Stimulated activated CD4-positive, alpha-beta T cell treated with anti-CD3 and anti-CD28 coated beads, Interleukin-1b, Interleukin-23, amount 100 ng/mL, for 24 hours (primary cell): ENCODE measurements at regions not wholly inside any gene's neighbourhood (a gene's known extent, or its start where the extent isn't known, plus 50 kb on each side); places are given as distances from the start of the nearest gene placed in this dataset.

Experiments used
- DNase-seq, 4 experiments: peaks; one replicate each; pipeline ENCODE4 v3.0.0-alpha.2; 2020; ENCODE audit warnings: low read depth in 4 of 4, low spot score in 1 of 4

DNA sequence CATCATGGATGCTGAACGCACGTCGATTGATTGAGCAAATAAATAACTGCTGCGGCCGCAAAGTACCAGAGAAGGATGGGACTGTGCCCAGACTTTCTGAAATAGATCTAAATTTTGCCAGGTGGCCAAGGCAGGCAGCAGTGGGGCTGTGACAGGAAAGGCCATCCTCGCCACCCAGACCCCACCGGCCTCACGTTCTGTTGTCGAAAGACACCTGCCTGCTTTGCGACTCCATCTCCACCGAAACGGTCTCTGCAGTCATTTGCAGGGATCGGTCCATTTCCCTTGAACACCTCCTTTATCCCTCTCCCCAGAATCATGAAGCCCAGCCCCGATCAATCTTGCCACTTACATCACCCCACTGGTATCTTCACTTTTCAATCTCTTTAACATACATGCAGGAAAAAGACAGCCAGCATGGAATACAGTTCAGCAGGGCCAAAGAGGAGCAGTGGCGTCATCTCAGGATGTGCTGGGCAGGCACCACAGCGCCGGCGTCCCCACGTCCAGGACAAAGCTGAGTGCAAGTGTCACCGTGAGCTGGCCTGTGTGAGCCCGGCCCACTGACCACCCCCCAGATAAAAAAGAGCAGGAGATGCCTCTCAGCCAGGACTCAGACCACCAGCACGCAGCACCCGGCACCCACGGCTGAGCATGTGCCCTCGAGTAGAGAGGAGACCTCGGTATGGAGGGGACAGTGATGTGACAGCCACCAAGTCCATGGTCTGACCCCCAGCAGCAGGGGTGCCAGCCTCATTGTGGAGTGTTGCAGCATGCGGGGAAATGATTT is 610.3 kb downstream of the TBC1D22A start:
- no peak for DNase-seq

DNA sequence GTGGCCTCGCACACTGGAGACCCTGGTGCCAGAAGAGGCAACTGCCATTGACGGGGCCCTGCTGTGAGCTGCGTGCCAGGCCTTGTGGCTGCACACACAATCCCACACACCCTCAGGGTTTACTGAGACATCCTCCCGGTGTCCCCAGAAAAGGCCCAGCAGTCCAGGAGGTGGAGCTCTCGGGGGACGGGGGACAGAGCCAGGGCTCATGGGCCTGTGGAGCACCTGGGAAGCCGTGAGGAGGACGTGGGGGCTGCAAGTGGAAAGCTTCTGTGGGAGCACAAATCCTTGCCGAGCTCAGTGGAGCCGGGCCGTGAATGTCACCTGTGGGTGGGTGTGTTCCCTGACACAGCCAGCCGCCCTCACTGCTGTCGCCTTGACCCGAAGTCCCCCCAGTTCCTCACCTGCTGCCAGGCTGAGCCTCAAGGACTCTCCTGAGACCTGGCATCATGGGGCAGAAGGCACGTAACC is 609.7 kb downstream of the TBC1D22A start:
- DNase-seq: no peak

DNA sequence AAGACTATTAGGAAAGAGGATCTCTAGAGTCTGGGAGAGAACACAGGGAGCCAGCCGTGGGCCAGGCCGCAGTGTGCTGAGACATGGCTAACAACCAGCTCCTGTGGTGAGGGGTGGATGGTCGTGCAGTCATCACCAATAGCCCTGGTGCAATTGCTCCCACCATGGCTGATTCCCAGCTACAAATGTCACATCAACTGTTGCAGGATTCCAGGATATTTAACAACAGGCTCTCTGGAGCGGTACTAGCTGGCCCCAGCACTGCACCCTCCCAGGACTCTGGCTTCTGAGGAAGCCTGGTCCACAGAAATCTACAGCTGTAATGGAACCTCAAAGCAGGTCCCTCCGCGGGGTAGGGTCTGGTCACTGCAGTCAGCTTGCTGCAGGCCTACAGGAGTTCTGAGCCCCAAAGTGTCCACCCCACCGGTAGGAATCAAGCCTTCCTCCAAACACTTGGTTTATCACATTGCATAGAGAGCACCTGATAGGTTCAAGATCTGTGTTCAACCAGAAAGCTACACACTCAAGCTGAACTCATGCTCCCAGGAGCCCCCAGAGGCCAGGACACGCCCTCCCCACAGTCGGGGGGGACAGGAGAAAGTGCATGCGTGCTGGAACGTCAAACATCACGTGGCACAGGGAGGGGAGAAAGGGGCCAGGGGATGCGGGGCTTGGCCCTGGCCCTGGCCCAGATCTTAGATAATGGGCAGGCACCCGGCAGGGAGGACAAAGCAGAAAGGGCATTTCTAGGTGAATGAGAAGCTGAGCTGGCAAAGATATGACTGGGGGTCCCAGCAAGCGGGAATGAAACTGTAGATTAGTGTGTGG is 609.0 kb downstream of the TBC1D22A start:
- DNase-seq: no peak

GRCh38 chr22:47370448-47371262 is 608.2 kb downstream of the TBC1D22A start:
- no peak for DNase-seq

DNA sequence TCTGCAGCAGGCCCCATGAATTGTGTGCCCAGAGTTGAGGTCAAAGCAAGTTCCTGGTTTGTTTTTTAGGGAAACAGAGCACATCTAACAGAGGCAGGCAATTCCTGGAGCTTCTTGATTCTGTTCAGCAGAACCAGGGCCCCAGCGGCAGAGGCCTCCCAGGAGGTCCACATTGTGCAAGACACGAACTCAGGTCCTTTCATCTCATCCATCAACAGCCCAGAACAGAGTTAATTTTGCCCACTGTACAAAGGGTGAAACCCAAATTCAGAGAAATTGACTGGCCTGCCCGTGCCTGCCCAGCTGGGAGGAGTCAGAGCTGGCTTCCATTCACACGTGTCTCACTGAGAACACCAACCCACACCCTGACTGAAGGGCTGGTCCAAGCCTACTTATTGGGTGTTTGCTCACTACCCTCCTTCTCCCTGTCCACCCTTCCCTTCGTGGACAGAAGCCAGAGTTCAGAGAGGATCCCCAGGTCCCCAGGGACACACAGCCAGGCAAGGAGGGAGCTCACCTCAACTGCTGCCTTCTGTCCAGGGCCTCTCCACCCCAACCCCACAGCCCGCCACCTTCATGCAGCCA is 607.1 kb downstream of the TBC1D22A start:
- no peak for DNase-seq

DNA sequence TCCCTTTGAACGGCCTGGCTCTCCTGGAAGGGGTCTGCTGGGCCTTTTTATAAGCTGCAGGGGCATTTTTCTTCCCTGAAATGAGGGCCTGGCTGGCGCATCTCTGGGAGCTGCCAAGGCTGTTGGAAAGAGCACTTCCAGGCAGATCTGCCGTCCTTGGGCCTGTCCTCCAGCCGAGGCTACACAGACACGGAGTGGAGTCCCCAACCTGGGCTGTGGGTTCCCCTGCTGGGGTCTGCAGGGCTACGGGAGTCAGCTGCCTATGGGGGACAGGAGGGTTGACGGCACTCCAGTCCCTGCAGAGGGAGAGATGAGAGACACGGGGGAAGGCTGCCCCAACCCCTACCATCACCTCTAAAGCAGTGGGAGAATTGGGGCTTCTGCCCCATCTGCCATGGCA is 606.6 kb downstream of the TBC1D22A start:
- DNase-seq: no peak

DNA sequence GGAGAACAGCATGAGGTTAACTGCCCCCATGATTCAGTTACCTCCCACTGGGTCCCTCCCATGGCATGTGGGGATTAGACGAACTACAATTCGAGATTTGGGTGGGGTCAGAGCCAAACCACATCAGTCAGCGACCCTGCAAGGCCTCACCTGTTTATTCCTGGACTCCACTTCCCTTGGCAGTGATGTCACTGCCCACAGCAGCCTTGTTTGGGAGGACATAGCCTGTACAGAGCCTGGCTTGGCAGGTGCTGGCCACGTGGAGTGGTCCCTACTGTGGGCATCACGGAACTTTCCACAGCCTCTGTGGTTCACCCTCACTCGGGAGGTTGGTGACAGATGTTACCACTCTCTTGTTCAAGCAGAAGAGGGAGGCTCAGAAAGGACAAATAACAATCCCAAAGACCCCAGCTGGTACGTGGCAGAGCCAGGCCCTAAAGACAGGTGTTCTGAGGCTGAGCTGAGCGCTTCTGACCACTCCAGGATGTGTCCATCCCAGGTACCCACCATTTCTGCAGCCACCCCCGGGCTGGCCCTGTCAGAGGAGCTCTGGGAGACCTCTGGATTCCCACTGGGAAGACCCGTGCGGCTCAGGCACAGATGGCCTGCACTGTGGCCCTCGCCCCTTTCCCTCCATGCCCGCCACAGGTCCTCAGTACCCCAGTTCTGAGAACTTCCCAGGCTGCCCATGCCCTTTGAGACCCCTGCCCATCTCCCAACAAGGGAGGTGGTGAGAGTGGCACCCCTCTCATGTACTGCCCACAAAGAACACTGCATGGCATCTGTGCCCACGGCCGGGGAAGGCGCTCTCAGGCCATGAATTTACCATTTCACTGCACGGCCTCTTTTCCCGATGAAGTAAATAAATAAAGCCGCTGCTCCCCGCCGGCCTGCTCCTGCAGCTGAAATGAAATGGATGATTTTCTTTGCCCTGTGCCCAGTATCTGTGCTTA is 605.8 kb downstream of the TBC1D22A start:
- no peak for DNase-seq

- DNase-seq: no peak
Observed at GRCh38 chr22:47367107-47367690, 604.7 kb downstream of the TBC1D22A start.

- DNase-seq: no peak
Observed at GRCh38 chr22:47366026-47366767, 603.7 kb downstream of the TBC1D22A start.

DNA sequence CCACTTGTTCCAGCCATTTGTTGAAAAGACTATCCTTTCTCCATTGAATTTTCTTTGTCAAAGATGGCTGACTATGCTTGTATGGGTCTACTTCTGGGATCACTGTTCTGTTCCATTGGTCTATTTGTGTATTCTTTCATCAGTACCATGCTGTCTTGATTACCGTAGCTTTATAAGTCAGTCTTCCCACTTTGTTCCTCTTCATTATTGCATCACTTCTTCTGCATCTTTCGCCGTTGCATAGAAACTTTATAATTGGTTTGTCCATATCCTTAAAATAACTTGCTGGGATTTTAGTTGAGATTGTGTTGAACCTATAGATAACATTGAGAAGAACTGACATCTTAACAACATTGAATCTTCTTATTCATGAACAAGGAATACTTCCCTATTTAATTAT is 598.8 kb downstream of the TBC1D22A start:
- no peak for DNase-seq

- DNase-seq: no peak
Observed at GRCh38 chr22:47357493-47357892, 595.0 kb downstream of the TBC1D22A start.

- DNase-seq: no peak
Observed at GRCh38 chr22:47357086-47357485, 594.6 kb downstream of the TBC1D22A start.

GRCh38 chr22:47356511-47357011 is 594.1 kb downstream of the TBC1D22A start:
- DNase-seq: no peak

GRCh38 chr22:47355776-47356510 is 593.5 kb downstream of the TBC1D22A start:
- DNase-seq: no peak

DNA sequence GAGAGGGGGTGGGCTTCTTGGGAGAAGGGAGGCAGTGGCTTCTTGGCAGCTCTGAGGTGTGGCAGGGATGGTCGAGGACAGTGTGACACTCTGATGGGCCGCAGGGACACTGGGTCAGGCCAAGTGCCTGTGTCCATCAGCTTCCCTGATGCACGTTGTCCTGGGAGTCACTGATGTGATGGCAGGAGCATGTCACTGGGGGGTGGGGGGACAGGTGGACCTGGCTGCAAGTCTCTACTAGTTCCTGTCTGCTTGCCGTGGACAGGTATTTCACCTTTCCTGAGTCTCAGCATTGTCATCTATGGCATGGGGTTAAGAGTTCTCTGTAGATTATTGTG is 592.9 kb downstream of the TBC1D22A start:
- no peak for DNase-seq

DNA sequence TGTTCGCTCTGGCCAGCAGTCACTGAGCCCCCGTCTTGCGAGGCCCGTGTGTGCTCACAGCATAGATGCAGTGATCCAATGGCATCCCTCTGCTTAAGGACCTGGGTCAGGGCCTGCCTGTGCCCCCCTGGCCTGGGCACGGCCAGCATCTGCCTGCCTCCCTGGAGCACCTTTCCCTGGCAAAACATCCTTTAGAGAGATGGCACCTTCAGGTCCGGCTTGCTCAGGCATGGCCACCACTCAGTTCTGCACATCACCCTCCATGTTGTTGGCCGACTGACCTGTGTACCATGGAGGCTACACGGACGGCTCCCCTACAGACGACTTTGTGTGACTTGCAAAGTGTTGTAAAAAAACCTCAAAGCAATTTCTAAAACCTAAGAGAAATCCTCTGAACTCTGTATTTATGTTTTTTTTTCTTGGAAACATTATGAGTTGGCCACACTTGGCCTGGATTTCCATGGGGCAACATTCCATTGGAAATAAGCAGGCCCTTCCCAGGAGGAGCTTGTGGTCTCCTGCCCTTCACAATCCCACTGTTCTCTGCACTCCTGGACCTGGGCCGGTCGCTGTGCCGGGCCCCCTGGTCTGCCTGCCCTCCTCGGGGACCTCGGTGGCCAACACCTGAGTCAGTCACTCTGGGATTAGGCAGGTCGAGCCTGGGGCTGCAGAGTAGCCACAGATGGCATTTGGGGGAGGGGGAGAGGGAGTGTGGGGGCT is 592.4 kb downstream of the TBC1D22A start:
- DNase-seq: no peak

- DNase-seq: no peak
Observed at GRCh38 chr22:47352920-47353700, 590.7 kb downstream of the TBC1D22A start.
